Cardiac muscle cell (in vitro differentiated cells and primary cell): ENCODE measurements at regions not wholly inside any gene's neighbourhood (a gene's known extent, or its start where the extent isn't known, plus 50 kb on each side); places are given as distances from the start of the nearest gene placed in this dataset.

Experiments used
- DNase-seq, 2 donors: peaks; one replicate each; pipeline versions ENCODE4 v3.0.0 to v3.0.0-alpha.2; 2010 to 2017; ENCODE audit warnings: low read depth in 1 of 2, low spot score in 1 of 2
- H3K27ac ChIP-seq: fragments of 200-600 bp; sonication (generic); 2 replicates; pipeline ENCODE4 v1.5.1; 2016
- H3K27me3 ChIP-seq: fragments of 200-600 bp; sonication (generic); 2 replicates; pipeline ENCODE4 v1.6.0; 2016; ENCODE audit warnings: control low read depth
- H3K36me3 ChIP-seq: fragments of 200-600 bp; sonication (generic); 2 replicates; pipeline ENCODE4 v1.5.1; 2016; ENCODE audit warnings: control low read depth
- H3K4me1 ChIP-seq: fragments of 200-600 bp; sonication (generic); 2 replicates; pipeline ENCODE4 v1.8.1; 2017; ENCODE audit warnings: low read depth, mild to moderate bottlenecking, mixed run types
- H3K4me3 ChIP-seq: fragments of 200-600 bp; sonication (generic); 2 replicates; pipeline ENCODE4 v1.5.1; 2016; ENCODE audit warnings: mild to moderate bottlenecking
- H3K9me3 ChIP-seq: fragments of 200-600 bp; sonication (generic); 2 replicates; pipeline ENCODE4 v1.5.1; 2017; ENCODE audit warnings: low read depth, mild to moderate bottlenecking, control low read depth
- TF ChIP-seq, protein P1 (sequence below): IDR thresholded peaks from 2 replicates; pipeline ENCODE4 v1.5.1; 2012; ENCODE audit warnings: low read depth, mild to moderate bottlenecking, low read length

DNA sequence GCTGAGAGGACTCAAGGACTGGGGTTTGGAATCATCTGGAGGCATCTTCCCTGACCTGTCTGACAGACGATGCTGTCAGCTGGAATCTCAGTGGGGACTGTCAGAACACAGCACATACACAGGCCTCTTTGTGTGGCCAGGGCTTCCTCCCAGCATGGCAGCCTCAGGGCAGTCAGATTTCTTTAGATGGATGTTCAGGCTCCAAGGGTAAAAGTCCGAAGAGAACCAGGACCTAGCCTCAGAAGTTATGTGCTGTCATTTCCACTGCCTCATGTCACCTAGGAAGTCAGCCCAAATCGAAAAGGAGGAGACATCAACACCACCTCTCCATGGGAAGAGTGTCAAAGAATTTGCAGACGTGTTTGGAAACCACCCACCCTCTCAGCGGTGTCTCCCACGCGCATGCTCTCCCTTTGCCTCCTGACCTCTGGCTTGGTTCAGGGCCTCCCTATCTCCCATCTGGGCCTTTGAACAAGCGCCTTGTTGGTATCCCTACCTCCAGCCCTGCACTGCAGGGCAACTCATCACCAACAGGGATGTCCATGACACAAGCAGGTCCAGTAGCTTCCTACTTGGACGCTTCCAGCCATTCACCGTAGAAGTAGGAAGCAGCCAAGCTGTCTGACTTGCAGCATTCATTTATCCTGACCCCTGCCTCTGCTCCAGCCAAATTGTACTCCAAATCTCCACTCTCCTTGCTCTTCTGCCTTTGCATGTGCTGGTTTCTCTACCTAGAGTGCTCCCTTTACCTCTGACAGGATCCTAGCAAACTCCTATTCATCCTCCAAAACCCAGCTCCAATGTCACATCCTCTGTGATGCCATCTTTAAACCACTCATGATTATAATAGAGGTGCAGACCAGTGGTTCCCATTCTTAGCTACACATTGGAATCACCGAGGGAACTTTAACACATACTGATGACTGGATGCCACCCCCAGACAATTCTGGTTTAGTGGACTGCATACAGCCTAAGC lies 121.6 kb downstream of the OAT start:
- H3K4me1 ChIP-seq, result no peaks in the 10 kb centered on the region
- TF ChIP-seq, protein P1, sequence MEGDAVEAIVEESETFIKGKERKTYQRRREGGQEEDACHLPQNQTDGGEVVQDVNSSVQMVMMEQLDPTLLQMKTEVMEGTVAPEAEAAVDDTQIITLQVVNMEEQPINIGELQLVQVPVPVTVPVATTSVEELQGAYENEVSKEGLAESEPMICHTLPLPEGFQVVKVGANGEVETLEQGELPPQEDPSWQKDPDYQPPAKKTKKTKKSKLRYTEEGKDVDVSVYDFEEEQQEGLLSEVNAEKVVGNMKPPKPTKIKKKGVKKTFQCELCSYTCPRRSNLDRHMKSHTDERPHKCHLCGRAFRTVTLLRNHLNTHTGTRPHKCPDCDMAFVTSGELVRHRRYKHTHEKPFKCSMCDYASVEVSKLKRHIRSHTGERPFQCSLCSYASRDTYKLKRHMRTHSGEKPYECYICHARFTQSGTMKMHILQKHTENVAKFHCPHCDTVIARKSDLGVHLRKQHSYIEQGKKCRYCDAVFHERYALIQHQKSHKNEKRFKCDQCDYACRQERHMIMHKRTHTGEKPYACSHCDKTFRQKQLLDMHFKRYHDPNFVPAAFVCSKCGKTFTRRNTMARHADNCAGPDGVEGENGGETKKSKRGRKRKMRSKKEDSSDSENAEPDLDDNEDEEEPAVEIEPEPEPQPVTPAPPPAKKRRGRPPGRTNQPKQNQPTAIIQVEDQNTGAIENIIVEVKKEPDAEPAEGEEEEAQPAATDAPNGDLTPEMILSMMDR, result no peak
- DNase-seq, result no peak

DNA sequence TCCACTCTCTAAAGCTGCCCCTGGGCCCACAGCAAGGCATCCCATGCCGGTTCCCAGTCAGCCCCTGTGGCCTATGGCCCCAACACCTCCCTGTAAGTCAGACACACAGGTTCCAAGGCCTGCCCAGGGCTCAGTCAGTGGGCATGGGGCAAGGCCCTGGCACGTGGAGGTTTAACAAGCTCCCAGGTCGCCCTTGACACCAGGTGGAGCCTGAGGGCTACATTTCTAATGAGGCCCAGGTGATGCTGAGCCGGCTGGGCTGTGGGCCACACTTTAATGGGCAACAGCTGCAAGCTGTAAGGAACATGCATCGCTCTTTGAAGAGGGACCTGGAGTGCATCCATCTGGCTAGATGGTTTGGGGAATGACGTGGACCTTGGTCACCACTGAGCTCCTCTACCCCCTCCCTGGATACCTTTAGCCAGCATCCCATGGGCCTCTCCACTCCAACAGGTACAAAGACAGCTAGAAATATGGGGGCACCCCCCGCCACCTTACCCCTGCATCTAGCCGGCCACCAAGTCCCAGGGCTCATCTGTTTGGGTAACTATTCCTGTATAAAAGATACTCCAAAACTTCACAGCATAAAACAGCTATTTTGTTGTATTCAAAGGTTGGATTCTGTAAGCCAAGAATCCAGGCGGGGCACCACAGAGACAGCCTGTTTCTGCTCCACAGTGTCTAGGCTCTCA lies 122.5 kb downstream of the OAT start:
- peak in 1 of 2 donors; percentile 10 for DNase-seq

More for the DNA sequence above, 121.6 kb downstream of the OAT start:
- no peaks in the 10 kb centered on the region for H3K9me3 ChIP-seq
- no peak overlapping the region for H3K27ac ChIP-seq
- no peaks in the 10 kb centered on the region for H3K27me3 ChIP-seq
- H3K4me3 ChIP-seq, result no peak overlapping the region
- no peaks in the 10 kb centered on the region for H3K36me3 ChIP-seq

DNA sequence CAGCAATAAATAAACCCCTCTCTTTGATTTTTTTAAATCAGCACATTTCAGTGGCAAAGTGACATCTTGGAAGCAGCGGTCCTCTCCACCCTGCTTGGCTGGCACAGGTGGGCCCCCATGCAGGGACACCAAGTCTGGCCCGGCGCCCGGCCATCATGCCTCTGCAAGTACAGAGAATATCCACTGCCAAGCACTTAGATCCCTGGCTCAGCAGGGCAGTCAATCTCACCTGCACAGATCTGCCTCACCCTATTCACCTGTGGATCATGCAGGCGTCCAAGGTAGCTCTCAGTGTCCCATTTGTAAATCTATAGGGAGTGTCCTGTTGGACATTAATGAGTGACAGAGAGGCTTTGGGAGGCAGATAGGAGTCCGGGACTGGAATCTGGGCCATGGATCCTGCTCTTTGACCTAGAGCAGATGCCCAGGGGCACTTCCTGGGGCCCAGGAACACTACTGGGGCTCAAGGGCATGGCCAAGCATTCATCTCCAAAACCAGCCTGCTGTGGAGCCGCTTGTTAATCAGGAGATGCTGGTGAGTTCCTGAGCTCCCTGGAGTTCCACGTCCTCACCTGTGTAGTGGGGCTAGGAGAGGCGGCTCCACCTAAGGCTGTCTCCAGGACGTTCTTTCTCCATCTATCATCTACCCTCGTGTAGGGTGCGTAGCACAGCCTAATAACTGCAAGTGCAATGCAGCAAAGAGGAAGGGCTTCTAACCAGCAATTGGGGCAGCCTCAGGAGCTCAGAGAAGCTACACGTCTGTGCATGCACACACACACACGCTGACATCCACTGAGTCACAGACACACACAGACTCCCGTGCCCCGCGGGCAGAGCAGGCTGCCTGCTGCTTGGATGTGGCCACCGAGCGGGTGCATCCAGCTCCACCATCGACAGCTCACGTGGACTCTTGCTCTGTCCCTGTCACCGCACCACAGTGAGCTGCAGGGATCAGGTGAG lies 123.6 kb downstream of the OAT start:
- TF ChIP-seq, protein P1, result no peak
- Histone ChIP-seq H3K27ac (no peak overlapping the region), H3K4me1 (no peaks in the 10 kb centered on the region), H3K9me3 (no peaks in the 10 kb centered on the region), H3K4me3 (no peak overlapping the region), H3K36me3 (no peaks in the 10 kb centered on the region), H3K27me3 (no peaks in the 10 kb centered on the region)
- DNase-seq, result no peak

More for the DNA sequence above, 122.5 kb downstream of the OAT start:
- TF ChIP-seq, protein P1, result no peak
- no peaks in the 10 kb centered on the region for H3K36me3 ChIP-seq
- no peak overlapping the region for H3K27ac ChIP-seq
- H3K4me1 ChIP-seq, result no peaks in the 10 kb centered on the region
- H3K4me3 ChIP-seq, result no peak overlapping the region
- no peaks in the 10 kb centered on the region for H3K27me3 ChIP-seq
- H3K9me3 ChIP-seq, result no peaks in the 10 kb centered on the region

DNA sequence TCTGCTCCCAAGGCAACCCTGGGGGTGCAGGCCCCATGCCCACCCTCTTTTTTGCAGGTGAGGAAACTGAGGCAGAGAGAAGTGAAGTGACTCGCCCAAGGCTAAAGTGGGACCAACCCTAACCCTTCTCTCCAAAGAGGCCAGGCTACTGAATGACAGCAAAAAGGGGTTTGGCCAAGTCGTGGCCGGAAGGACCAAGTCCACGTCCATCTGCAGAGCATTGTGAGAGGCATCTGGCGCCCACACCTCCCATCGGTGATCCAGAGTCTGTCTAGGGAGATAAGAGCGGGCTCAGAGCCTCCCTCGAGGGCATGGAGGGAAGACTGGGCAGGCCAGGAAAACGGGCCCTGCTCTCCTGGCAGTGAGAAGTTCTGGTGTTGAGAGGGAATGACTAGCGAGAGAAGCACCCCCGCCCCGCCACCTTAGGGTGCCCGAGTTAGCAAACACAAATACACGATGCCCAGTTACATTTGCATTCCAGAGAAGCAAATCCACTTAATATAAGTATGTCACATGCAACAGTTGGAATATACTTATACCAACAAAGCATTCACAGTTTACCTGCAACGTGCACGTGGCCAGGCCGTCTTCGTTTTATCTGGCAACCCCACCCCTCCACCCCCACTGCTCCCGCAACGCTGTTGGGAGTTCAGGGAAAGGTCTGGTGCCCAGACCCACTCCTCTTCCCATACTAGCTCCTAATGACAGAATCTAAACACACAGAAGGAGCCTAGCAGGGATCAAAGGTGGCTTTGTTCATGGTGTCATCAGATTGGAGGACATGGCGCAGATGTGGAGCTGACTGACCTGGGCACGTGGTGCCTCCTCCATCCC lies 124.9 kb downstream of the OAT start:
- no peaks in the 10 kb centered on the region for H3K27me3 ChIP-seq

More for the DNA sequence above, 124.9 kb downstream of the OAT start:
- Histone ChIP-seq H3K36me3 (no peaks in the 10 kb centered on the region), H3K4me1 (no peaks in the 10 kb centered on the region), H3K27ac (no peak overlapping the region), H3K4me3 (no peak overlapping the region), H3K9me3 (no peaks in the 10 kb centered on the region)
- DNase-seq, result no peak
- TF ChIP-seq, protein P1, result no peak
